ENCODE measurements at regions not wholly inside any gene's neighbourhood (a gene's known extent, or its start where the extent isn't known, plus 50 kb on each side); places are given as distances from the start of the nearest gene placed in this dataset.
"Not testable (repeated sequence)": the region's sequence is repeated elsewhere in the genome, so short reads cannot be mapped to it uniquely, and the experiment has no call there.

DNA sequence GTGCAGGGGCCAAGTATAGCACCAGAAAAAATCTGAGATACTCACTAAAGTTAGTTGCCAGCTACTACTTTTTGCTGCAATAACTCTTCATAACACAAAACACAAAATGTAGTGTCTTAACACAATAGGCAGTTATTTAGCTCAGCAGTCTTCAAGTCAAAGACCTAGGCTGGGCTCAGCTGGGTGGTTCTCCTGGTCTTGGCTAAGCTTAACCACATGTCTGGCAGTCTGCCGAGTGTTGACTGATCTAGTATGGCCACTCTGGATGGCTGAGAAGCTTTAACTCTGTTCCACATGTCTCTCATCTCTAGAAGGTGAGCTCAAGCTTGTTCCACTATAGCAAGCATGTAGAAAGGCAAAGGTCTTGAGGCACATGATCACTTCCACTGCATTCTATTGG lies 451.6 kb downstream of the SOX11 start:
- DNase-seq, result no peak

DNA sequence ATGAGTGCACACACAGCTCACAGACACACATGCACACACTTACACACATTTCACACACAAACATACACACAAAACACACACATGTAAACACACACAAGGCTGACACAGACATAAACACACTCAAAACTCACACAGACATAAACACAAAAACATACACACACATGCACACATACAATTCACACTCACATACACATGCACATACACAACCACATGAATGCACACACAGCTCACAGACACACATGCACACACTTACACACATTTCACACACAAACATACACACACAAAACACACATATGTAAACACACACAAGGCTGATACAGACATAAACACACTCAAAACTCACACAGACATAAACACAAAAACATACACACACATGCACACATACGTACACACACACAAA lies 455.0 kb downstream of the SOX11 start:
- DNase-seq, result not testable (repeated sequence)

DNA sequence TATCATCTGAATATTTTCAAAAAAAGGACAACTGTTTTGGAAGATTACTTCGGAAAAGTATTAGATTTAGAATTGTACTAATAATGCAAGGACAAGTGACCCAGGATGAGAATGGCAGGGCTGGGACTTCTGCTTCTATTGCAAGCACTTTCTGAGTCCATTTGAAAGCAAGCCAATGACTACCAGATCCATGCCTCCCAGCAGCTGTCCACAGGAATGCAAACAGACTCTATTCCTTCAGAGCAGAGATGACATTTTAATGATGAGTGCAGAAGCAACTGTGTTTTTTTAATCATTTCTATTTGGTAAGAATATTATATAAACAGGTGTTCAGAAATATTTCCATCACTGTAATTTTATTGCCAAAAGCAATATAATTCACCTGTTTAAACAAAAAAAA lies 456.7 kb downstream of the SOX11 start:
- no peak for DNase-seq

DNA sequence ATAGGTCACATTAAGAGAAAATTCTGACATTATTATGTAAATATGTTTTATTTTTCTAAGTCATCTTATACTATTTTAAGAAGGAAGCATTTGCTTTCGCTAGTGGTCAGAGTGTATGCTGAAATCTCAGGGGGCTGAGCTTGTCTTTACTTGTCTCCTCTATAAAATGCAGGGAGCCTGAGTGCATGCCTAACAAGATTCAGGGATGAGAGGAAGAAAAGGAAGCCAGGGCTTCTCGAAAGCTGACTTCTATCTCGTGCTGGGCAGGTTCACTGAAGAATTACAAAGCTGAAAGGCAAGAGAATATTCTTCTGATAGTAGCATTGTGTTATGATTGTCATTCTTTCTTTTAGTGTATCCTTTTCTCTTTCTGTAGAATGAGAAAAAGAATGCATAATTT lies 467.4 kb downstream of the SOX11 start:
- DNase-seq, result no peak

DNA sequence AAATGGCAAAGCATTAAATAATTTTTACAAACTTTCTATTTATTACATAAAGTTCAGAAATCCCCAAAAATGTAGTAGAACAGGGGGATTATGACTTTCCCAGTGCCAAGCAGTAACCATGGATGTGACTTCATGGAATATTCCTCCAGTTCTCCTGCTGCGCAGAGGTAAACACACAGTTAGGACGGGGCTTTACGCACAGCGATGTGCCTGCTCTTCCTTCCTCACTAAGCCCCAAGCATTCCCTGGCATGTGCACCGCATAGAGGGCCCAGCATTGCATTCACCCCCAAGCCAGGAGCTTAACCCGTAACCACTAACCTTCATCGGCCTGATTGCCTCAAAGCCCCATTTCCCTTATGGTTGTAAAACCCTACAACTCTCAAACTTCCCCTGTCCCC lies 471.7 kb downstream of the SOX11 start:
- DNase-seq, result no peak

DNA sequence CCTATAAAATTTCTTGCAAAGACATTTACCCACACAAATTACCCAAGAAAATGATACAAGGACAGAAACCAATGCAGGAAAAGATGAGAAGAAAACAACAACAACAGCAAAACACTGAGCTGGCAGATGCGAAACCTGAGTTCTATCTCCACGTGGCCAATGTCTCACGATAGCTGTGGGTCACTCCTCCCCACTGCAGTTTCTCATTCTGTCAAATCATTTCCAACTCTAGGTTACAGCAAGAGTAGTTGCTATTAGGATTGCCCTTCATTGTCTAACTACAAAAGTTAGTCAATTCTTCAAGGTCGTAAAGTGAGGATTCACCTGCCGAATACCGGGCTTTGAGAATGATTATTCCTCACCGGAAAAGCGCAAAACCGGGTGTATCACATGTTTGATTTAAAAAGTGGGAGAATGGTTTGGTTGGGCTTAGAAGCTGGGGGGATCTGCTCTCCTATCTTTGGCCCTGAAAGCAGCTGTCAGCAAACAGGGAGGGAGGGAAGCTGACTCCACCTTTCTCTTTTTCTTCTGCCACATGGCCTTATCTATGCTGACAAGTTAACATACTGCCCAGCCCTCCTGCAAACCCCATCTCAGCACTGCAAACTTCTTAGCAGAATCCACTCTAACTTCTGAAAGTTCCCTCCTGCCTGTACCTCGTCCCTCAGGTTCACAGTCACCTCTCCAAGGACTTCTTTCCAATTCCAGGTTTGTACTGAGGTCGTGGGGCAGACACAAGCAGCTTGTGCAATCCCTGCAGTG lies 473.0 kb downstream of the SOX11 start:
- no peak for DNase-seq

DNA sequence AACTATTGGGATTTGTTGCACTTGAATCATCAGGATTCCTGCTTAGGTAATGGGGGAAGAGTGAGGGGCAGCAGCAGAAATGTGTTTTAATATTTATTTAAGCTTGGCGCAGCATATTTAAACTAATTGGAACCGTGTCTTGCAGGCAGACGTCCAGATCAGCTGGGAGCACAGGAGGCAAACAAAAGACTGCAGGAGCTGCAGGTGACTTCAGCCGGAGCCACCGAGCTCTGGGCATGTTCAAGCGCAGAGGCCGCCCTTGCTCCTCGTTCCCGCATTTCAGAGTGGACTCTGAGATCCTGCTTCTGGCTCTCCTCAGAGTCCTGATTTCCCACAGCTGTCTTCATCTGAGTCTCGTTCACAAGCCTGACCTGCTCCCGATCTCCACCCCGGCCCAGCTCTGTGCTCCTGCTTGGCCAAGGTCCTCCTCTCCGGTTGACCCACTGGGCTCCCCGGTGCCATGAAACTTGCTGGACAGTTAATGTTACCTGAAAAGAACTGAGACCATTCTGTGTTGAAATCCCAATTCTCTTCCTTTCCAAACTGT lies 475.5 kb downstream of the SOX11 start:
- DNase-seq, result no peak

DNA sequence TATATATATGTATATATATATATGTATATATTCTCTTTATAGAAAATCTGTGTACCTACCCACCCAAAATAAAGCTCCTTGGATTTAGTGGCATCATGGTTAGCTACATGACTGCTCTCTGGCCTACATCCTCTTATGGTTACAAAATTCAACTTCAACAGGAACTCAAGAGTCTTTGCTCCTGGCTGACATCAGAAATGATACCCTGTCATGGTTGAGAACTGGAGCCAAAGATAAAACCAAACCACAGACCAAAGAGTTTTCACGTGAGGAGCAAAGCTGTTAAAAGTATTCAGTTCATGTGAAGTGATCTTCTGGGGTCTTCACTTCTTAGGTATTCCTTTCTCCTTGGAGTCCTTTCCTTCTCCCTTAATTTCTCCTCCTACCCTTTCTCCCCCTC lies 476.3 kb downstream of the SOX11 start:
- no peak for DNase-seq

DNA sequence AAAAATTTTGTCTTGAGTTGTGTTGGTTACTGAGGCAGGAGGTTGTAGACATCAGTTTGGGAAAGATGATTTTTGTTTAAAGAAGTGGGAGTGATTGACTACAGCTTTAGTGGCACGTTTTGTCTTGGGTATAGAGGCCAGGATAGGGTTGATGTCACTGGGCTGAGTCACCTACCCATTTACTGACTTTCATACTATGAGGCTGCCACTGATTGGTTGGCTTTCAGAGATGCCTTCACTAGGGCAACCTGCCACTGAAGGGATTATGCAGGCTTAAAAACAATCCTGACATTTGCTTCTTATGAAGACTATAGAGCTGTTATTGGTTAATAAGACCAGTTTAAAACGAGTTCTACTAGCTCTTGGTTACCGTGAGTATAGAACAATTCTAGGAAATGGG lies 479.1 kb downstream of the SOX11 start:
- DNase-seq, result no peak

DNA sequence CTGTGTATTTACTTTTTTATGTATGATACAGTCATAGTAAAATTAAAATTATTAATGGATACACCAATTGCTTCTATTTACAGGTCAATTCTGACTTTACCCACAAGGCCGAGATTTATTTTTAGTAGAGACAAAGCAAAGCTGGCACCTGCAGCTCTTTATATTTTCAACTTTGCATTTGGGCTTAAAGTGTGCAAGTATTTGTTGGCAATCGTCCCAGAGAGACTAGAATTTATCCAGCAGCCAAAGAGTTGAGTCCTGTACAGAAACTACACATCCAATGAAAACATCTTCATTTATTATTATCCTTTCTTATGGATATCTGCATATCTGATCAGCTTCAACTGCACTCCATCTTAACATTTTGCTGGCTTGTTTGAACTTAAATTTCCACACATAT lies 485.6 kb downstream of the SOX11 start:
- DNase-seq, result no peak

DNA sequence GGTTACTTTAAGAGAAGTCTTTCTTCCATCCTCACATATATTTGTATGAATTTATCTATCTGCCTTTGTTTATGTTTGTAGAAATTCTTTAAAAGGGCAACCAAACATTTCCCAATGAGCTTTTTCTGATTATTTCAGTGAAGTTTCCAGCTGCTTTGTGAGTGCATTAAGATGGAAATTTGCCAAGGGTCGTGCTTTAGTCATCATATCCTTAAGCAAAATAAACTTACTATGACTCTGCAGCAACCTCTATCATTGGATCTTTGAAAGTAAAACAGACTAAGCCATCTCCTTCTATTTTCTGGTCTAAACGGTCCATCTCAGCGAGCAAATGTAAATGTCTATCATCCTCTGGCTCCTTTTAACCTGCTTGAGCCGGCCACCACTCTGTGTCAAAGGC lies 489.3 kb downstream of the SOX11 start:
- DNase-seq, result no peak

DNA sequence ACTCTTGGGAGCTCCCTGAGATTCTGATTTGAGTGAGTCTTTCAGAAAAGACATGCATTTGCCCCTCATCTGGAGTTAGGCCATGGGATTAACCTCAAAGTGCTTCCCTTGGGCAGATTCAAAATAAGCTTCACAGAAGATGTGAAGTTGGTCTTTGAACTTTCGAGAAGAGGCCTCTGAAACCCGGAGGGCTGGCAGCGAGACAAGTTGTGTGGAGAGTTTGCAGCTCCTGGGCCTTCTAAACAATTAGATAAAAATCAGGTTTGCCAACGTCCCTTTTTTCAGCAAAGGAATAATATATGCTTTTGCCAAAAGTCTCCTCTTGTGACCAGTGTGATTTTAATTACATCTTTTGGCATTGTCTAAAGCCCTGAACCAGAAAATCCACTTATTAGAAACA lies 489.7 kb downstream of the SOX11 start:
- no peak for DNase-seq

DNA sequence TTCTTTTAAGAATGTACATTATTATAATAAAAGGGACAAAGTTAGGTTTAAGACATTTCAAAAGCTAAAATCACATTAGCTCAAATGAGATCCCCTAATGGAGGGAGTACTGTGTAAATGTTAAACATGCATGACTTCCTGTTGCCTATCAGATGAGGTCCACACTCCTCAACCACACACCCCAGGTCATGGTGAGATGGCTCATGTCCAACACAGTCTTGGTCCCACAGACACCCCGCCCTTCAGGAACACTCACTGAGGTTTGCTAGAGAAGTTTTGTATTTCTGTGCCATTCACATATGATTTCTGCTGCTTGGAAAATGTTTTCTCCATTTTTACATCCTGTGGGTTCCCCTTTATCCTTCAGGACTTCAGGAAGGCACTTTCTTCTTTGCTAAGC lies 491.0 kb downstream of the SOX11 start:
- DNase-seq, result no peak

DNA sequence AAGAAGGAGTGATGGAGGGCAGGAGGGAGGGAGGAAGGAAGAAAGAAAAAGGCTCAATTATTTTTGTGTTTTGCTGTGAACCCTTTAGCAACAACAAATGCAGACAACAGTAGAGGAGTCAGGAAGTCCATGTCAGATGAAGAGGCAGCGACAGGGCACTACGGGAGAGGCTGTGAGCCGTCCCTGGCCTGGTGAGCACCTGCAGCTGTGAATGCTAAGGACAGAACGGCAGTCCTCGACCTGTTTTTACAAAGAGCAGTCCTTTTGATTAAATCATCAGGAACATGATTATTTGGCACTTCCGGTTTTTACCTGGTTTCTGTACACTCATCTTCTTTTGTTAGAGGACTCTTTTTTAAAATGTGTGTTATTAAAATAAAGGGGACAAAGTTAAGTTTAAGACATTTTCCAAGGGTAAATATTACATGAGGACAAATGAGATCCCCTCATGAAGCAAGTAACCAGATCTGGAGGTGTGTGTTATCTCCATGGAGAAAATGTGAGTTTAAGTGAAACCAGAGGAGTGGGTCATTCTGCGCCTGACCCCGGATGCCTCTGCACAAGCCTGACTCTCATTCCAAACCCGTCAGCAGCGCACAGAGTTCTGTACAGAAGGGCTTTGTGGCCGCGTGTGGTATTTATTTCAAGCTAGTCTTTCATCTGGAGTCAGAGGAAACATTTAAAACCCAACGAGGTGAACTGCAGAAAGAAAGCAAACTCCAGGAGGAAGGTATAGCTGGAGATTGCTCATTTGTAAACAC lies 492.5 kb downstream of the SOX11 start:
- no peak for DNase-seq

DNA sequence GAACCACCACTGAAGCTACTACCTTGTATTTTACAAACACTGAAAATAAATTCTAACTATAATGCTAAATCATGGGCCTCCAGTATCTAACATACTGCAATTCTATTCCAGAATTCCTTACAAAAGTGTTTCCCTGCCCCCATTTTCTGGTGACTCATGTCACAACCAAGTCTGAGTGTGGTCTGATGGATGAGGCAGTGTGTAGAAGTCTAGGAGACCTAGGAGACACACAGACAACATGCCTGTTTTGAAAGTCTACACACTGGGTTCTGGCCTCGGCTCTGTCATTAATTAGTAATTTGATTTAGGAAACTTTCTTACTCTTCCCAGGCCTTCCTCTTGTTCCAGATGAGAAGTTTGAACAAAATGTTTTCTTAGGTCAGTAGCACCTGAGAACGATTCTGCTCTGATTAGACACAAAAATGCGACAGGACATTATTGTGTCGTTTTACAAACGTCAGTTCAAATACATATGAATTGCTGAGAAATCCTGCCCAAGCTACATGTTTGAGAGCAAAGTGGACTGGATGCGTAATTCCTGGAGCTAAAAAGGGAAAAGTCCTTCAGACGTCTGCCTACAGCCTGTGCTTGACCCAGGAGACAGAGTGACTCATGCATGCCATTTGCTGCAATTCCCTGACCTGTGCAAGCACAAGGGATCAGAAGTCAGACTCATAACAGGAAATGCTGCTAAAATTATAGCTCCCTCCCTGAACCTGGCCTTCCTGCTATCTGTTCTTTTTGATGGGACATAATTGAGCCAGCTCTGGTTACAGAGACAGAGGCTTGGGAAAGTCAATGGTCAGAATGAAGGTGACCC lies 494.4 kb downstream of the SOX11 start:
- no peak for DNase-seq

DNA sequence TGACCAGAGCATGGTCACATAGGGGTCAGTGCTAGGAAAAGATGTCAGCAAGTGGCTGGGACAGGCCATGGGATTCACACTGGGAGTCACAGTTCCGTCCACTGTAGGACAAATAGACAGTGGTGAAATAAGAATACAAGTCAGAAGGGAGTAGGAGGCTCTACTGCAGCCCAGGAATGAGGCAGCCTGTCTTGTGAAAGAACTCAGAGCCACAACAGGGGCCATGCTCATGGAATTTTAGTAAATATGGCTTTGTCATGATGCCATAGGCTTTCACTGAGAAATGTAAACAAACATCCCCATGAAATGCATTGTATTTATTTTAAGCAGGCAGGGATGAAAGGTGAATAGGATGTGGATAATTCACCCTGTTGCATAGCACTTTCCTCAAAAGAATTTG lies 504.3 kb downstream of the SOX11 start:
- no peak for DNase-seq

DNA sequence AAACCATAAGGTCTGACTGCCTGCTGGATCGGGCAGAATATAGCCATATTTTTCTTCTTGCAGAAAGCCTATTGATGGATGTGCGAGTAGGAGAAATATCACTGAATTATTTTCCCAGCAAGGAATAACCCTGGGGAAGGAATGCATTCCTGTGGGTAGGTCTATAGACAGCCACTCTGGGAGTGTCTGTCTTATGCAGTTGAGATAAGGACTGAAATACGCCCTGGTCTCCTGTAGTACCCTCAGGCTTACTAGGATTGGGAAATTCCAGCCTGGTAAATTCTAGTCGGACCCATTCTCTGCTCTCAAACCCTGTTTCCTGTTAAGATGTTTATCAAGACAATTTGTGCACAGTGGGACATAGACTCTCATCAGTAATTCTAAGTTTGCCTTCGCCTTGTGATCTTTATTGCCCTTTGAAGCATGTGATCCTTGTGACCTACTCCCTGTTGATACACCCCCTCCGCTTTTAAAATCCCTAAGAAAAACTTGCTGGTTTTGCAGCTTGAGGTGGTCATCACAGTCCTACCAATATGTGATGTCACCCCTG lies 506.3 kb downstream of the SOX11 start:
- not testable (repeated sequence) for DNase-seq

DNA sequence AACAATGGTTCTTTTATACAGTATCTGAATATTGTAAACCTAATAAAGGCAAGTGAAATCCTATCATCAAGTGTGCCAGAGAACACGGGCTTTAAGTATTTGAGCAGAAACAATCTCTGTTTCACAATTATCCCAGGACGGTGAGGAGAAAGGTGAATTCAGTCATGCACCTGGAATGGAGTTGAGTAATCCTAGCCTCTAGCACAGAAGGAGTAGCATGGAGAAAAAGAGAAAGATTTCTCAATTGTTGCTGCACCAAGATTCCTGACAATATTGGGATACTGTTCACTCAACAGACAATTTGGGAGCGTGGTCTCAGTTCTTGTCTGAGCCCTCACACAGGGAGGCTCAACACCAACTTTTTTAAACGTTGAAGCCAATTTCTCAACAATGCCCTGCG lies 510.6 kb downstream of the SOX11 start:
- DNase-seq, result no peak

DNA sequence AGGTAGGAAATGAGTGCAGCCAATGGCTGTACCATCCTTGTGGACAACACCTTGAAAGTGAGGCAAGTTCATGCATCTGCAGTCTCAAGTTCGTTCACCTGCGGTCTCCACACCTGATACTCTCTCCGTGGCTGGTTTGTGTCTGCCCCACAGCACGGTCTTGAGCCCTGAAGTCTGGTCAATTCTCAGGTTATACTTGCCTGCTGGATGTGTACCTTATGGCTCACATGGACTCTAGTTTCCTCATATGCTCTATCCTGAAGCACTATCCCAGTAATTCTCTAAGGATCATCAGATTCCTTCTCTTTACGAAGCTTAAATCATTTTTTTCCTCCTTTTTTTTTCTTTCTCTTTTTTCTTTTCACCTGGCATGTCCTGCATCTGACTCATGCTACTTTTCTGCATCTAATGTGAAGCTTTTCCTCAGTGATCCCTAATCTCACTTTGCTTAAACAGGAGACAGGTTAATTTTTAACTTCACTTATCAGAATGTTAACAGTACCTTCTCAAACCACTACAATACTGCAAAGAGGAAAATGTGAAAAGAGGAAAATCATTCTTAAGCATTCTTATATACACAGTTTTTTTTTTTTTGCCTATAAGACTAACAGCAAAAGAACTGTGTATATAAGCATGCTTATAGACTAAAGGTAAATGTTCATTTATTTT lies 511.2 kb downstream of the SOX11 start:
- no peak for DNase-seq

DNA sequence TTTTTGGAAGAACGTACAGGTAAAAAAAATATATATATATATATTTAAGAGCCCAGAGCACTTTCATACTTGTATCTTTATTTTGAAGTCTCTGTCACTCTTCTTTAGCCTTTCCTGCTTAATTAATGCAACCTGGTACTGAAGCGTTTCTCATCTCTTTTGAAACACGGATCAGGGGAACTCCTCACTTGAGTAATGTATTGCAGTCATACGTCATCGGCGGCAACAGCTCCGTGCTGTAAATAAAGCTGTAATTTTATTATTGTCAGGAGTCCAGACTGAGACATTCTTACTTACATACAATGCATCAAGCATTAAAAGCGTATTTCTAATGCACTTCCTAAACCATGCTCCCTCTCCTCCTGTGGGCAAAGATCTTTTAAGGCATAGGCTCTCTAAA lies 514.7 kb downstream of the SOX11 start:
- DNase-seq, result no peak

DNA sequence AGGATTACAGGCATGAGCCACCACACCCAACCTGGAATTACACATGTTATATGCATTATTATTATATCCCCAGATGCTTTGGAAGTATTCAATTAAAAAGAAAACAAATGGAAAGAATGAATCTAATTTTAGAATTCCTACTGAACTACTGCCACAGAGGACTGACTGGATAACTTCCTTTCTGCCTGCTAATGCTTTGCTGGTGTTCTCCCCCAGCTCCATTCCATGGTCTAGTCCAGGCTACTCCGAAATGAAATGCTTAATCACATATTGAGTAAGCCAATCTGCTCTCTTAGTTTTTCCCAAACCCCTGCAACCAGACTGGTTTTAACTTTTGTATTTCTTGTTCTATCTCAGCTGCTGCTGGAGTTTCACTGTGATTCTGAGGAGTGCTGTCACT lies 519.1 kb downstream of the SOX11 start:
- no peak for DNase-seq

DNA sequence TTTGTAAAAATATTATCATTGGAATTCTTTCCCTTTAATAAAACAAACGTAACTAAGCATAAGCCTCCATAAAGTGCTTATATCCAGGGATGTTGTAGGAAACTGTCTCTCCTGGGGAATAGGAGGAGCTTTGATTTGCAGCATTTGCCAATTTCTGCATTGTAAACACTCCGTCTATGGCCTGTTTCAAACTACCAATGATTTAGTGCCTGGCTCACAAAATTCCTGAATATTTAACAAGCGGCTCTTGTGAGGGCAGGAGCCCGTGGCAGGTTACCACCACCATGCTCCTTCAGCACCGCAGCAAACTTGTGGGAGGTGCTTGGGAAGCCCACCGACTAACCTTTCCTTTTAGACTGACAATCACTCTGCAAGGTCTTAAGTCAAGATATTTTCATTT lies 520.3 kb downstream of the SOX11 start:
- DNase-seq, result no peak
